Astrocyte (in vitro differentiated cells and primary cell): ENCODE measurements at regions not wholly inside any gene's neighbourhood (a gene's known extent, or its start where the extent isn't known, plus 50 kb on each side); places are given as distances from the start of the nearest gene placed in this dataset.

Source experiments
- EZH2 ChIP-seq: IDR thresholded peaks from 2 replicates; pipeline ENCODE4 v1.6.1; 2012; ENCODE audit warnings: mild to moderate bottlenecking, low read length, inconsistent platforms; ENCODE audit not compliant: insufficient read depth
- TF ChIP-seq, protein P1 (sequence below): IDR thresholded peaks from 2 replicates; pipeline ENCODE4 v1.5.1; 2011; ENCODE audit warnings: low read depth, mild to moderate bottlenecking, inconsistent platforms, low read length, moderate library complexity; ENCODE audit not compliant: insufficient read depth

DNA sequence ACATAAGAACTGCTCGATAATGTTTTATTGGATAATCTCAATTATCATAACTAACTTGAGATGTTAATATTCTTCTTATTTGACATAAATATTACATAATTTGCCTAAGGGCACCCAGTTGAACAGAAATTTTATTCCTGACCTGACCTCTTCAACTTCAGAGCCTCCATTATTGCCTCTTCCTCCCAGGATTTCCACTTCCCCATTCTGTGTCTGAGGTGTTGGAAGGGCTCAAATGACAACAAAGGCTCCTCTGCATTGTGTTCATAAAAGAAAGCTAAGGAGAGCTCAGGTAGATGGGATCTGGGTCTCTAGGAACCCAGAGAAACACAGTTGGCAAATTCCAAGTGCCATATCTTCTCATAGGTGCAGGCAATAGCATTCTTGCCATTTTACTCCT is 61.2 kb upstream of the ARHGAP20 start:
- TF ChIP-seq, protein P1, sequence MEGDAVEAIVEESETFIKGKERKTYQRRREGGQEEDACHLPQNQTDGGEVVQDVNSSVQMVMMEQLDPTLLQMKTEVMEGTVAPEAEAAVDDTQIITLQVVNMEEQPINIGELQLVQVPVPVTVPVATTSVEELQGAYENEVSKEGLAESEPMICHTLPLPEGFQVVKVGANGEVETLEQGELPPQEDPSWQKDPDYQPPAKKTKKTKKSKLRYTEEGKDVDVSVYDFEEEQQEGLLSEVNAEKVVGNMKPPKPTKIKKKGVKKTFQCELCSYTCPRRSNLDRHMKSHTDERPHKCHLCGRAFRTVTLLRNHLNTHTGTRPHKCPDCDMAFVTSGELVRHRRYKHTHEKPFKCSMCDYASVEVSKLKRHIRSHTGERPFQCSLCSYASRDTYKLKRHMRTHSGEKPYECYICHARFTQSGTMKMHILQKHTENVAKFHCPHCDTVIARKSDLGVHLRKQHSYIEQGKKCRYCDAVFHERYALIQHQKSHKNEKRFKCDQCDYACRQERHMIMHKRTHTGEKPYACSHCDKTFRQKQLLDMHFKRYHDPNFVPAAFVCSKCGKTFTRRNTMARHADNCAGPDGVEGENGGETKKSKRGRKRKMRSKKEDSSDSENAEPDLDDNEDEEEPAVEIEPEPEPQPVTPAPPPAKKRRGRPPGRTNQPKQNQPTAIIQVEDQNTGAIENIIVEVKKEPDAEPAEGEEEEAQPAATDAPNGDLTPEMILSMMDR: no peak
- TF ChIP-seq EZH2: no peak
